Spinal cord (tissue), 9 donors: ENCODE measurements at regions not wholly inside any gene's neighbourhood (a gene's known extent, or its start where the extent isn't known, plus 50 kb on each side); places are given as distances from the start of the nearest gene placed in this dataset.

Source experiments
- DNase-seq, 6 donors: peaks; one replicate each; pipeline versions ENCODE4 v3.0.0 to v3.0.0-alpha.2; 2013 to 2015; ENCODE audit warnings: low spot score in 6 of 6, low read depth in 4 of 6
- H3K27ac ChIP-seq: one replicate; pipeline ENCODE4 v1.5.1; 2013; ENCODE audit warnings: low read depth, low read length, control low read depth
- H3K27me3 ChIP-seq: one replicate; pipeline ENCODE4 v1.6.1; 2013; ENCODE audit warnings: low read length; ENCODE audit not compliant: control insufficient read depth, insufficient read depth
- H3K36me3 ChIP-seq: one replicate; pipeline ENCODE4 v1.6.1; 2013; ENCODE audit warnings: low read length; ENCODE audit not compliant: control insufficient read depth, insufficient read depth
- H3K4me1 ChIP-seq: one replicate; pipeline ENCODE4 v1.6.1; 2013; ENCODE audit warnings: low read length; ENCODE audit not compliant: control insufficient read depth, insufficient read depth
- H3K4me3 ChIP-seq: one replicate; pipeline ENCODE4 v1.5.1; 2013; ENCODE audit warnings: low read depth, low read length, control low read depth
- H3K9me3 ChIP-seq: one replicate; pipeline ENCODE4 v1.6.1; 2013; ENCODE audit warnings: low read length; ENCODE audit not compliant: control insufficient read depth, insufficient read depth
- WGBS: methylation state at CpG from one replicate; pipeline ENCODE4 v1.1.5; 2013; ENCODE audit warnings: missing lambda C conversion rate; ENCODE audit not compliant: insufficient coverage; 5-methylcytosine and 5-hydroxymethylcytosine counted together
- donor health status: healthy.

DNA sequence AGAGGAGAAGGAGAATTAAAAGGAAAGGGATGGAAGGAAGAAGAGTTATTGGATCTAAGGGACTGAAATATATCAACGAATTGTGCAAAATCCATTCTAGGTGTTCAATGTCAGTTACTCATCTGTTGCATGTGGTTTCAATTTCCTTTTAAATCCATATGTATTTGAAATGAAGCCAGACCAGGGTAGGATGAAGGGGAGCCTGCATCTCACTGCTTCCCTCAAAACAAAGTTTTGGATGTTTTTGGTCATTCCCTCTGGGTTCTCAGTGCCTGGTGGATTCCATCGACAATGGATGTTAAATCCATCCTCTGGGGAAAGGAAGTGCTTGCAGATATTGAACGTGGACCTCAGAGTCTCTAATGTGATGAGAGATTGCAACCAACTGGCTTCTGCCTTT, 103.5 kb upstream of the XYLT1 start:
- WGBS, result 52% methylated on average over 2 of the region's 3 CpGs
- Histone ChIP-seq H3K9me3 (no peaks in the 10 kb centered on the region), H3K36me3 (no peaks in the 10 kb centered on the region), H3K4me3 (no peak overlapping the region), H3K4me1 (no peaks in the 10 kb centered on the region), H3K27ac (no peak overlapping the region), H3K27me3 (no peaks in the 10 kb centered on the region)
- no peak for DNase-seq

DNA sequence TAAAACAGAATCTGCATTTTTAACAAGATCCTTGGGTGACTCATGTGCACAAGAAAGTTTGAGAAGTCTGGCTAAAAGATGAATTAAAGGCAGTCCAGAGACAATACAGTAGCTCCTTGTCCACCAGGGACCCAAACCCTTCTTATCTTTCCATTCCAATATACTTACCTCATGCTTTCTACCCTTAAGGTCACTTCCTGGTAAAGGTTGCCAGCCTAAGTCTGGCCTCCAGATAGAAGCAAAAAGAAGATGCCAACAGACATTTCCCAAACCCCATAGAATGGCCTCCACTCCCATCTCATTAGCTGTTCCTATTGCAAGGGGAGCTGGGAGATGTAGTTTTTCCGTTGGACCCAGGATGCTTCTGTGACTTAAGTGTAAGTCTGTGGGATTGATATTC, 101.4 kb upstream of the XYLT1 start:
- DNase-seq, result no peak

DNA sequence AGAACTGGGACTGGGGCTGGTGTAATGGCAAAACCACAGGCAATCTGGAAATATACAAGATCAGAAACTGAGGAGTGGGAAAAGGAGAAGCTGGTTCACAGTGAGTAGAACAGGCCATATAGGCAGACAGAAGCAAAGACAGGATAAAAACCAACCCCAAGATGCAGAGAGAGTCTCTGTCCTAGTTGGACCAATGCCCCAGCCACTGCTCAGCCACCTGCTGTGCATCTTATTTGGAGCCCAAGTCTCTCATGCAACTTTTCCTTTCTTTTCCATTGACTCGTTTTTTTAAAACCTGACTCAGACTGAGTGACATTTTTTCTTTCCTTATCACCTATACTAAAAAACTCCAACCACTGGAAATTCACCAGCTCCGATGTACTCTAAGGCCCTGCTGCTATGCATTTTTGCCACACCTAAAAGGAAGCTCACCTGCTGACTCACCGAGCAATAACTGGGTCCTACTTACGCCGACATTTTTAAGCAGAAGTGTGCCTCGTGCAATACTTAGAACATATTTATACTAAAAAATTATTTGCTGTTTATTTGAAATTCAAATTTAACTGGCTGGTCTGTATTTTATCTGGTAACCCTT, 100.8 kb upstream of the XYLT1 start:
- DNase-seq, result no peak
- no peaks in the 10 kb centered on the region for H3K36me3 ChIP-seq
- 61% methylated on average over 2 of the region's 6 CpGs for WGBS
- H3K4me3 ChIP-seq, result no peak overlapping the region
- no peaks in the 10 kb centered on the region for H3K4me1 ChIP-seq
- no peaks in the 10 kb centered on the region for H3K27me3 ChIP-seq
- H3K9me3 ChIP-seq, result no peaks in the 10 kb centered on the region
- no peak overlapping the region for H3K27ac ChIP-seq

More for the DNA sequence above, 101.4 kb upstream of the XYLT1 start:
- Histone ChIP-seq H3K4me3 (no peak overlapping the region), H3K36me3 (no peaks in the 10 kb centered on the region), H3K27me3 (no peaks in the 10 kb centered on the region), H3K4me1 (no peaks in the 10 kb centered on the region), H3K9me3 (no peaks in the 10 kb centered on the region), H3K27ac (no peak overlapping the region)
- no CpG with 5 or more reads among the region's 1 CpG for WGBS

DNA sequence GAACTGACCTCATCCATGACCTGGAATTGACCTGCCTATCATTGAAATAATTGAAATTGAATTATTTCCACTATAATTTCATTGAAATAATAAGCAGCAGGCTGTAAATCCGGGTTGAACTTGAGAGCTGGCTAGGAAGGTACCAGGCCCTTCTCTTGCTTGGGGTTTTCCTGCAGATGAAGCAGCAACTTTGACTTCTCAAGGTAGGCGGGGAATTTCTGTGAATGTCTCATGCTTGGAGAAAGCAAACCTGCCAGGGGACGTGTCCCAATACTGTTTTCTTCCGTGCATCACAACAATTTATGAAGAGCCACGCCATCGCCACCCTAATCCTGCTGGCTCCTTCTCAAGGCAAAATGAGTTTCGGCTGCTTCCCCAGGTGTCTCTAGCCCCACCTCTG, 97.5 kb upstream of the XYLT1 start:
- H3K36me3 ChIP-seq, result no peaks in the 10 kb centered on the region
- H3K27me3 ChIP-seq, result no peaks in the 10 kb centered on the region
- no peaks in the 10 kb centered on the region for H3K9me3 ChIP-seq
- no peaks in the 10 kb centered on the region for H3K4me1 ChIP-seq
- H3K4me3 ChIP-seq, result no peak overlapping the region
- H3K27ac ChIP-seq, result no peak overlapping the region
- 93% methylated on average over 7 of the region's 7 CpGs for WGBS
- DNase-seq, result no peak

DNA sequence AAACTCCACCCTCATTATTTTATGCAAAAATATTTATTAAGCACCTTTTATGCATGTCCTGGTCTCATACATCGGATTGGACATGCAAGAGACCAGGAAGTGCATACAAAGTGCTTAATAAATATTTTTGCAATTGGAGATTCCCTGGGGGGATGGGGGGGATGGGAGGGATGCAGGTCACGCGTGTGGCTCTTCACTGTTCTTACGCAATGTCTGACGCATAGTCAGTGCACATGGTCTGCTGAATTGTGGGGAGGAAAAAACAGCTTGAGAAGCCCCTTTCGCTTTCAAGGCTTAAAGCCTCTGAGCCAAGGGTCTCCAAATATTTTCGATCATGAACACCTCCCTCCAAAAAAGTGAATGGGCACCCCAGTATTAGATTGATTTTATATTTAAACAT, 96.7 kb upstream of the XYLT1 start:
- H3K27ac ChIP-seq, result no peak overlapping the region
- no peak overlapping the region for H3K4me3 ChIP-seq
- H3K27me3 ChIP-seq, result no peaks in the 10 kb centered on the region
- no peaks in the 10 kb centered on the region for H3K9me3 ChIP-seq
- no peak for DNase-seq
- no peaks in the 10 kb centered on the region for H3K36me3 ChIP-seq
- no peaks in the 10 kb centered on the region for H3K4me1 ChIP-seq
- whole genome bisulfite sequencing, result 71% methylated on average over 2 of the region's 7 CpGs

DNA sequence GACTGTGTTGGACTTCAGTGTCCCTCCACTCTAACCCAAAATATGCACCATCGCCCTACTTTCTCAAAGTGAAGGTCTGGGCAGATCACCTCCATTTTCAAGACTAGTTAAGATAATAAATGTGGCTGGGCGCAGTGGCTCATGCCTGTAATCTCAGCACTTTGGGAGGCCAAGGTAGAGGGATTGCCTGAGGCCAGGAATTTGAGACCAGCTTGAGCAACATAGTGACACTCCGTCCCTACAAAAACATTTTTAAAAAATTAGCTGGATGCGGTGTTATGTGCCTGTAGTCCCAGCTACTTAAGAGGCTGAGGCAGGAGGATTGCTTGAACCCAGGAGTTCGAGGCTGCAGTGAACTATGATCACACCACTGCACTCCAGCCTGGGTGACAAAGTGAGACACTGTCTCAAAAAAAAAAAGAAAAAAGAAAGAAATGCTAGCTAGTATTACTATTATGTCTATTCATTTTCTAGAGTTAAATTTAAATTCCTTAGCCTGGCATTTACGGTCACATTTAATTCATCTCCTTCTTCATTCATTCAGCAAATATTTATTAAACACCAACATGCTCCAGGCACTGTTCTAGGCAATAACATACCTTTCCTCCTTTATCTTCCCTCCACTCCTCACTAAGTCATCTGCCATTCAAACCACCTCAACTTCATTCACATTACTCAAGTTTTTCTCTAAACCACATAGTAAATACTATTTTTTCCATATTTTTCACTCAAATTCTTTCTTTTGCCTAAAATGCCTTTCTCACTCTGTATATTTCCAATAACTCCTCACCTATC, 96.1 kb upstream of the XYLT1 start:
- H3K4me1 ChIP-seq, result no peaks in the 10 kb centered on the region
- 100% methylated on average over 1 of the region's 6 CpGs for WGBS
- no peaks in the 10 kb centered on the region for H3K9me3 ChIP-seq
- no peak for DNase-seq
- no peak overlapping the region for H3K4me3 ChIP-seq
- no peak overlapping the region for H3K27ac ChIP-seq
- no peaks in the 10 kb centered on the region for H3K36me3 ChIP-seq
- H3K27me3 ChIP-seq, result no peaks in the 10 kb centered on the region

DNA sequence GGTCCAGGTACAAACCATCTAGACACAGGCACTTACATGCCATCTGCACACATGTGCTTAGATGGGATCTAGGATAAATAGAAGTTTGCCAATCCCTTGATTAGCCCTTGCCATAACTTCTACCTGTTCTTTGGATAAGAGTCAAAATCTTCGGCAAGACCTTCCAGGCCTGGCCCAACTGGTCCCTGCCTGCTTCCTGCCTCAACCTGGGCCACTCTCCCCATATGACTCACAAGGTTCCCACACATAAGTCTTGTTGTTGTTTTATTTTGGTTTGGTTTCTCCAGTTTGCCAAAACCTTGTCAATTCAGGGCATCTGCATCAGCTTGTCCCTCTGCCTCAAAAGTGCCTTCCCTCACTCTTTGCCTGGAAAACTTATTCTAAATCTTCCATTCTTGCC, 95.3 kb upstream of the XYLT1 start:
- Histone ChIP-seq H3K27me3 (no peaks in the 10 kb centered on the region), H3K36me3 (no peaks in the 10 kb centered on the region), H3K4me3 (no peak overlapping the region), H3K4me1 (no peaks in the 10 kb centered on the region), H3K9me3 (peaks cover 2% of the 10 kb centered on the region), H3K27ac (no peak overlapping the region)
- no peak for DNase-seq
- 100% methylated on average over 1 of the region's 1 CpG for WGBS

DNA sequence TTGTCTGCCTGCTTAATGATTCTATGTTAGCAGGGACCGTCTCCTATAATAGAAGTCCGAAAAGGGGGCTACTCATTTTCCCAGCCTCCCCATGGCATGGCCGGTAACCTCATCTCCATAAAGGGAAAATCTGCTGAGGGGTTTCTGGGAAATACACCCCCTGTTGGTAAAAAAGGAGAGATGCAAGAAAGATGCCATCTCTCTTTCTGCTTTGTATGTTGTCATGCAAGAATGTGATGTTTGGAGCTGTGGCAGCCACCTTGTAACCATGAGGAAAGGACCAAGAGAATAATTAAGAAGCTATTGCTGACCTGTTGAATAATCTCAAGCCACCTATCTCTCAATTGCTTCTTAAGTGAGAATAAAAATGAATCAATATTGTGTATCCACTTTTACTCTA, 94.8 kb upstream of the XYLT1 start:
- no peak for DNase-seq
- H3K27me3 ChIP-seq, result no peaks in the 10 kb centered on the region
- WGBS, result no CpG with 5 or more reads among the region's 3 CpGs
- peaks cover 2% of the 10 kb centered on the region for H3K9me3 ChIP-seq
- no peaks in the 10 kb centered on the region for H3K4me1 ChIP-seq
- H3K36me3 ChIP-seq, result no peaks in the 10 kb centered on the region
- no peak overlapping the region for H3K4me3 ChIP-seq
- H3K27ac ChIP-seq, result no peak overlapping the region

DNA sequence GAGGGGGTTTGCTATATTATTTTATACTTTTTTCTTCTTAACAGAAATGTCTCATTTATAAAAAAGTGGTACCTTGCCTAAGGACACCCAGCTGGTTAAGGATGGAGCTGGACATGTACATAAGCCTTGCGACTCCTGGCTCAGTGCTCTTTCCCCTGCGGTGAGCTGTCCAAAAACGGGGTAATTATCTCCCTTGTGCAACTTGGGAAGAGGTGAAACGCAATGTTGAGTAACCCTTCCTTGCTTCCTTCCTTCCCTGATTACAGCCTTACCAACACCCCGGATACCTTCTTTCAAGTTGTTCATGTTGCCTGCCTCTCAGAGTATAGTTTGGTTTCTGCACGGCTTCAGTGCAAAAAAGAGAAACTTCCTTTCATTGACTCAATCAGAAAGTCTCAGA, 94.1 kb upstream of the XYLT1 start:
- Histone ChIP-seq H3K27ac (no peak overlapping the region), H3K9me3 (peaks cover 2% of the 10 kb centered on the region), H3K27me3 (no peaks in the 10 kb centered on the region), H3K36me3 (no peaks in the 10 kb centered on the region), H3K4me1 (no peaks in the 10 kb centered on the region), H3K4me3 (no peak overlapping the region)
- 85% methylated on average over 5 of the region's 6 CpGs for WGBS
- no peak for DNase-seq
